Left ventricle myocardium superior (tissue), 1 donor: ENCODE measurements at regions not wholly inside any gene's neighbourhood (a gene's known extent, or its start where the extent isn't known, plus 50 kb on each side); places are given as distances from the start of the nearest gene placed in this dataset.
A peak's percentile ranks its signal among the peaks of the same experiment; 100 is the strongest.

ENCODE experiments used
- ATAC-seq: fragments of 200-7000 bp; cut with Tn5 transposase; one replicate; pipeline ENCODE4 v1.9.1; 2020; ENCODE audit warnings: mild to moderate bottlenecking, moderate library complexity
- DNase-seq: peaks from one replicate; pipeline ENCODE4 v3.0.0-alpha.2; 2020
- intact Hi-C: fragments of 100-400 bp; cut with micrococcal nuclease; formaldehyde crosslinking; loops from one replicate; pipeline ENCODE4 v1.11.0; 2022
- donor health status: DM: no; HTN: yes; CAD: no; lungs with severe emphysema.

- DNase-seq: no peak
- intact Hi-C loops: no loop called here
- ATAC-seq: no peak
Observed at GRCh38 chr3:18135060-18135814, 289.9 kb downstream of the SATB1 start.

- no peak for ATAC-seq
- intact Hi-C loops: no loop called here
Observed at GRCh38 chr3:18134386-18135059, 290.6 kb downstream of the SATB1 start.

DNA sequence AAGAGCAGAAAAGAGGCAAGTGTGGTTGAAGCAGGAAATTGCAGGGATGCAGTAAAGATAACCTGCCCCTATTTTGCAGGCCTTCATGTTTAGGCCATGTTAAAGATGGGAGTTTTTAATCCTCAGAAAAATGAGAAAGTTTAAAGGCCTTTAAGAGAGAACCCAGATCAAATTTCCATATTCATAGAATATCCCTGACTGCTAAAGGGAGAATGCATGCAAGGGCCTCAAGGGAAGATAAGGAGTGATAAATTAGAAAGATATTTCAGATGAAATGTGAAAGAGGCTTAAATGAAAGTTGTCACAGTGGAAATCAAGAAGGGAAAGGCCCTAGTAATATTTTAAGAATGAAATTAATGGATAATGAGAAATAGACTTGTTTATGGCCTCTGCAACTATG lies 292.1 kb downstream of the SATB1 start:
- intact Hi-C loops: no loop called here
- DNase-seq (no peak), ATAC-seq (no peak)

More at GRCh38 chr3:18134386-18135059, 290.6 kb downstream of the SATB1 start:
- DNase-seq: no peak

DNA sequence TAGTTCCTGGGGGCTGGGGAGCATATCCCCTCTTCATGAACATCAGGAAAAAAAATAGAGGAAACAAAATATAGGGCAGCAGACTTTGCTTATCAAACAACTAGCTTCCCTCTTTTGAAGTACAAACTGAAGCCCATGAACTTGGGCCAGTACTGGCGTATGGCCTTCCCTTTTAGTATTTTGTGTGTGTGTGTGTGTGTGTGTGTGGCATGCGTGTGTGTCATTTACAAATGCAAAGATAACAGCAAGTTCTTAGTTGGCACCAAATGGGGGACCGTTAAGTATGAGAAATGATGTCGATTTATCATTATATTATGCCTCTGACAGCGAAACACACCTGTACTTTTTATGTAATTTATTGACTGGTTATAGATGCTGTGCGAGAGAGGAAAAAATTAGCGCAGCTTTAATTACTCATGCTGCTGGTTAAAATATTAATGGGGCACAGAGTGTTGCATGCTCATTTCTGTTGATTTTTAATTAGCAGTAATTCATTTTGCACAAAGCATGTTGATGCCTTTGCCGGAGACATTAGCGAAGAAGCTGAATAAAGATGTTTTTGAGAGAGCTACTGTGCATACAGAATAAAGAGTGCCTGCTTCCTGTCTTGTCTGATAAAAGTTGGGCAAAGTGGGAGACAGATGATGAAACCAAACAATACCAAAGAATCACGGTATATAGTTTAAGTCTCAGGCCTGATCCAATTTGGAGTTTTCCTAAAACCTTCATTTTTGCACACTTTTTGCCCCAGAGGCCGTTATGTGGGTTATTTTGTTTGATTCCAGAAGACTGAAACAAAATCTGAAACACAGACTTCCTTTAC lies 297.1 kb downstream of the SATB1 start:
- intact Hi-C loops: no loop called here
- no peak for ATAC-seq

GRCh38 chr3:18127174-18127858 lies 297.8 kb downstream of the SATB1 start:
- ATAC-seq: no peak
- intact Hi-C loops: no loop called here

More for the DNA sequence above, 297.1 kb downstream of the SATB1 start:
- no peak for DNase-seq

DNA sequence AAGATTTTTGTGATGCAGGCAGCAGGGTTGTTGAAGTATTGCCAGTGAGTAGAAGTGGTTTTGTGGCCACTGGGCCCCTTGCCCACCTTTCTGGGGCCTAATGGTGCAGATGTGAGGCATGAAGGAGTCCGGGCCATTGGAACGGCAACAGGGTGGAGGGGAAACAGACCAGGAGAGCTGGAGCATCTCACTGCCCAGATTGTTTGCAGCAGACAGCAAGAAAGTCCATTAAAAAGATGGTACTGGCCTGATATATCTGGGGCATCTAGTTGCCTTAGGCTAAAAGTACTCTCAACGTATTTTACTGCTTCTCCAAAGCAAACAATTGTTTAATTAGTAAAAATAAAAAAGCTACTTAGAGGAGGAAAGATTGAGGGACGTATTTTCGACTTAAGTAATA lies 298.4 kb downstream of the SATB1 start:
- intact Hi-C loops: no loop called here
- no peak for ATAC-seq
- no peak for DNase-seq

More at GRCh38 chr3:18127174-18127858, 297.8 kb downstream of the SATB1 start:
- no peak for DNase-seq

DNA sequence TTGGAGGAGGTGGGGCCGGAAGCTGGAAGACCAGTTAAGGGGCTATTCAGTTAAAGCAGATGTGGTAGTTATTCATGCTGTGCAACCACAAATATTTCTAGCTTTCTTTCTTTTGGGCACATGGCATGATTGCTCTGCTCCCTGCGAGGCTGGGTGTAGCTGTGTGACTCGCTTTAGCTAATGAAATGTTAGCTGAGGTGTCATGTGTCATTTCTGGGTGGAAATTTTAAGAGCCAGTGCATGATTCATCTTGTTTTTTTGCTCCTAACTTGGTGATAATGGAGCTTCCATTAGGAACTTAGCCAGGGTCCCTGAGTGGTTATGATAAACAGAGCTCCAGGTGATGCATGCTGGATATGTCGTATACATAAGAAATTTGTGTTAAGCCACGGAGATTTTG lies 300.6 kb downstream of the SATB1 start:
- ATAC-seq: no peak
- intact Hi-C loops: no loop called here
- no peak for DNase-seq

DNA sequence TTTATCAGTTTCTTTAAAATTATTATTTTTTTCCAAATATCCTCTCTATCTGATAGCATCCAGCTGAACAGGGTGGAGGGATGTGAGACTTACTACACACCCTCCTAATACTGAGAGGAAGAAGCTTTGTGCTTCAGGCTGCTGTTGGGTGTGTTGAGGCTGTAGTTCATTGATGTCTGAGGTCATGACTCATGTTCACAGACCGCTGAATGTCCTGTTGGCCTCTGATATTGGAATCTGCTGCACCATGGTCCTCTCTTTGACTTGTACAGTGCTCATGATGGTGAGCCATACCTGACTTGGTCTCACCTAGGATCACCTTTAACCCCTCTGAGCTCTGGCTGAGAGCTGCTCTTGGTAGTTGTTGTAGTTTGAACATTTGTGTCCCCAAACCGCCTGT lies 302.9 kb downstream of the SATB1 start:
- DNase-seq (no peak), ATAC-seq (no peak)
- intact Hi-C loops: no loop called here

DNA sequence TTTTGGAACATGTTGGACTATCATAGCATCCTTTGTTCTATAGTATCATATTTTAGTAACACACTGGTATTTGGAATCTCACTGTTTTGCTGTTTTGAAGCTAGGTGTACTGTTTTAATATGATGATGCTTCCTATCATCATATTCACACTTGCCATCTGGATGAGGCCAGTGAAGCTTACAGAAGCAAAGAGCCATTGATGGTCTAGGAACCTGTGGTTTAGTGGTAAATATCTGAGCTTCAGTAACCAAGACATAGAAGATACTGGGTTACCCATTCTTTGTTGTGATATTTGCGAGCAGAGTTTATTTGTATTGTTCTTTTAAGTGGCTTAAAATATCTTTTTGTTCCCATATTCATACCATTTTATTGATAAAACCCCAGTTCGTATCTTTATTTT lies 304.1 kb downstream of the SATB1 start:
- DNase-seq: no peak

DNA sequence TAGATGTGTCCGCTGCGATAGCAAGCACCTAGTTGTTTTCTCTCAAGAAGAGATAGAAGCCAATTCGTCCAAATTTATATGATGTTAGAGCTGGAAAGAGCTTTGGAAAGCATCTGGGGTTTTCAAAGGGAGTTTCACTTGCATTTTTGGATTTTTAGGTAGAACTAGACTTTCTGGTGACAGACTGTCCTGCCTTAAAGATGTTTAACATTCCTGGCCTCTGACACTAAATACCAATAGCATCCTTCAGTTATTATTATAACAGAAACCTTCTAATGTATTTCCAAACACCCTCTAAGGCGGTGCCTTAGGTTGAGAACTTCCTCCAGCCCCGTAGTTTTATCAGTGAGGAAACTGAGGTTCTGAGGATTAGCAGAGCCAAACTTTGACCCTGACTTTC lies 305.3 kb downstream of the SATB1 start:
- ATAC-seq: no peak
- intact Hi-C loops: no loop called here
- no peak for DNase-seq

More for the DNA sequence above, 304.1 kb downstream of the SATB1 start:
- intact Hi-C loops: no loop called here
- ATAC-seq: no peak

GRCh38 chr3:18114894-18115293 lies 310.2 kb downstream of the SATB1 start:
- ATAC-seq: no peak
- DNase-seq: no peak
- intact Hi-C loops: no loop called here

- DNase-seq: no peak
- intact Hi-C loops: no loop called here
- ATAC-seq: no peak
Observed at GRCh38 chr3:18113417-18113816, 311.7 kb downstream of the SATB1 start.

DNA sequence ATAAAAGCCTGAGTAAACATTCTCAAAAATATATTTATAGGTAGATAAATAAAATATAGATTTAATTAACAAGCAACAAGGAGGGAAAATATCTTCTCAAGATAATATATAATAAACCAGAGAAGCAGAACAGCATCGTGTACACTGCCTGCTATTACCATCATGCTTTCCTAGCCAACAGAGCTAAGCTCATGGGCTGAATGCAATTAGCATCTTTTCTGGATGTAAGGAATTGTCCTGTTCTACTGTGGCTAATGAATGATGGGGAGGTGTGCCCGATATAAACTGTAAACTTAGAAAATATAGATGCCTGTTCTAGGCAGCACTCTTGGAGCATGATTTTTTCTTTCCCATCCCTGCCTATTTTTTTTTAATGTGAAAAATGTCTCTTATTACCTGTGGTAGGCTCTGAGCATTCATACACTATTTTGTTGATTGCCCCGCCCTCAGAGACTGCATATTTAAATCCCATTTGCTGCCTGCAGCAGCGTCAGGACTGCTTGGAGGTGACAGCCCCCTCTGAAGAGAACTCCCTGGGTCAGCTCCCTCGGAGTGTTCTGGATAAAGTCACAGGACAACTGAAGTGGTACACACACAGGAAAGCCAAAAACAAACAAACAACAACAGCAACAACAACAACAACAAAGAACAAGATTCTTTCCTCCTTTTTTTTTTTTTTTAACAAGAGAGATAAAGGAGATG lies 312.3 kb downstream of the SATB1 start:
- intact Hi-C loops: no loop called here
- DNase-seq (no peak), ATAC-seq (no peak)

GRCh38 chr3:18111796-18112232 lies 313.3 kb downstream of the SATB1 start:
- intact Hi-C loops: no loop called here
- DNase-seq: peak; percentile 25
- ATAC-seq: no peak

DNA sequence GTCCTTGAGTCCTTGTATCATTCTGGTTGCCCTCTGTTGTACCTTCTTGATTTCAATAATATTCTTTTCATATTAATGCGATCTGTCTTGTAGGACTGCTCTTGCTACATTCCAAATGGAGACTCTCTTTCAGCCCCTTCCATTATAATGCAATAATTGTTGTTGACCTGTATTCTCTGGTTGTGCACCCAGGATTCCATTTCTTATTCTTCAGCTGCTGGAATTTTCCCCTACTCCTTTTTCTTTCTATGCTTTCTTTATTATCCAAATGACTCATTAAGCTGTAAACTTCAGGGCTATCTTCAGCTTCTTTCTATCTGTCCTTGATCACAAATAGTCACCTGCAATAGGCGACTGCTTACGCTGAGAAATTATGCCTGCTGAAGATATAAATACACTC lies 321.5 kb downstream of the SATB1 start:
- intact Hi-C loops: no loop called here
- ATAC-seq: no peak
- no peak for DNase-seq

DNA sequence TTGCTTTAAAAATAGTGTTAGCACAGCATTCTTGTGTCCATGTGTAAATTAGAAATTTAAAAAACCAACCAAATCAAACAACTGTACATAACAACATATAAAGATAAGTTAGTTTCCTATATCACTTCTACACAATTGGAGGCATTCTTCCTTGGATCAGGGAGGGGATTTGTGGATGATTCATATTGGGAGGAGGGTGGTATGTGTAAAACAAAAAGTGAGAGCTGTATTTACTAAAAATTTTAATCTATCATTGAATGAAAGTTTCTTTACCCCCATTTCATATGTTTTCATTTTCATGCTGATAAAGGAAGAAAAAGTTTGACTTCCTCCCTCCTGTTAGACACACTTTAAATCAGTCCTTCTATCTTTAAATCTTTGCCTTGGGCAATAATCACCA lies 325.0 kb downstream of the SATB1 start:
- DNase-seq (no peak), ATAC-seq (no peak)
- intact Hi-C loops: no loop called here

DNA sequence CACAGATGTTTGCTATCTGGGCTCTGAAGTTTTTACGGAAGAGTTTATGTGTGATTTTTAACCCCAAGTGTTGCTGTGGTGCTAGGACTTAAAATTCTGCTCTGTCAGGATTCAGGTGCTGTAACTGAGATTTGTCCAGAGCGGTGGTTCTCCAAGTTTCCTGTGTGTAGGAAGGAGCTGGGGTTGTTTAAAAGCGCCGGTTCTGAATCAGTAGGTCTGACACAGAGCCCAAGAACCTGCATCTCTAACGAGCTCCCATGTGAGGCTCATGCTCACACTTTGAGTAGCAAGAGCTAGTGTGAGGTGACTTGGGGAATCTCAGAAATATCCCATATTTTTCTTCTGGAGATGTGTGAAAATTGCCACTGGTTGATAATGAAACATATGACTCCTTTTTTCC lies 325.5 kb downstream of the SATB1 start:
- DNase-seq (no peak), ATAC-seq (no peak)
- intact Hi-C loops: no loop called here

DNA sequence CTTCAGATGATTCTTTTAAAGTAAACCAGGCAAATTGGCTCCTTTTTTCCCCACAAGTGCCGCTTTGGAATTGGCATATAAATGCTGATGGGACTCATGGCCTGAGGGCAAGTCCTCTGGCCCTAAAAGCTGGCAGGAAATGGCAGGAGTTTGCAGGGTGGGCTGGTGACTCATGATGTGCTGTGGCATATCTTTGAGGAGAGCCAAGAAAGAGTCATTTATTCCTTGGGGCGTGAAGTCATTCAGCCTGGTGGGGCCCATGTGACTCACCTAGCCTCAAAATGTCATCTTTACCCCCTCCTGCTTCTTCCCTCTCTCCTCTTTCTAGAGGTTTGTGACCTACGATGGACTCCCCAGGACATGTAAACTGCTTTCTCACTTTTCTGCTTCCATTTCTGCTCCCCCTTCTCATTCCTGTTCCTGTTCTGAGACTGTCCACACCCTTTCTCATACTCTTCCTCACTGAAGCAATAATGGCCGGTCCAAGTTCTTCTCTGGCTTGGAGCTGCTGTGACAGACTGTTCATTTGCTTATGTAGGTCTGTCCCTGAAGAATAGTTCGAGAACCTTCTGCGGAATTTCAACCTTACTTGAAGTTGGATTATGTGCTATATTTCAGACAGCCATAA lies 326.1 kb downstream of the SATB1 start:
- ATAC-seq (no peak), DNase-seq (no peak)
- intact Hi-C loops: no loop called here
